Fibroblast of lung (primary cell): ENCODE measurements at regions not wholly inside any gene's neighbourhood (a gene's known extent, or its start where the extent isn't known, plus 50 kb on each side); places are given as distances from the start of the nearest gene placed in this dataset.
"Not testable (repeated sequence)": the region's sequence is repeated elsewhere in the genome, so short reads cannot be mapped to it uniquely, and the experiment has no call there.

Experiments
- DNase-seq, 2 donors: peaks; one replicate each; pipeline versions ENCODE4 v3.0.0 to v3.0.0-alpha.2; 2010; ENCODE audit warnings: low read depth in 2 of 2
- H2AFZ ChIP-seq: 2 replicates; pipeline ENCODE4 v1.5.1; 2012; ENCODE audit warnings: low read length, control low read depth, inconsistent platforms
- H3K27ac ChIP-seq: 2 replicates; pipeline ENCODE4 v1.5.1; 2011; ENCODE audit warnings: low read length, control low read depth; ENCODE audit not compliant: insufficient read depth
- H3K27me3 ChIP-seq: 2 replicates; pipeline ENCODE4 v1.5.1; 2011; ENCODE audit warnings: mild to moderate bottlenecking, low read length; ENCODE audit not compliant: control insufficient read depth, insufficient read depth
- H3K36me3 ChIP-seq: 2 replicates; pipeline ENCODE4 v1.5.1; 2011; ENCODE audit warnings: low read length; ENCODE audit not compliant: control insufficient read depth, insufficient read depth
- H3K4me1 ChIP-seq: 2 replicates; pipeline ENCODE4 v1.5.1; 2011; ENCODE audit warnings: low read length; ENCODE audit not compliant: control insufficient read depth, insufficient read depth; ENCODE audit errors: extremely low read depth
- H3K4me2 ChIP-seq: 2 replicates; pipeline ENCODE4 v1.5.1; 2011; ENCODE audit warnings: low read length, control low read depth; ENCODE audit not compliant: insufficient read depth; ENCODE audit errors: extremely low read depth
- H3K4me3 ChIP-seq, 4 experiments: fragments of 200-600 bp in 1 of 4; sonication (generic) in 1 of 4; replicated peaks in 1 of 4; 2 replicates each; pipeline ENCODE4 v1.5.1; 2011 to 2016; ENCODE audit warnings: low read length in 4 of 4, low read depth in 3 of 4, mild to moderate bottlenecking in 3 of 4, control low read depth in 2 of 4, inconsistent platforms in 1 of 4, mixed read lengths in 1 of 4; ENCODE audit not compliant: insufficient read depth in 1 of 4; ENCODE audit errors: control extremely low read depth in 1 of 4
- H3K79me2 ChIP-seq: 2 replicates; pipeline ENCODE4 v1.5.1; 2012; ENCODE audit warnings: mild to moderate bottlenecking, low read length, inconsistent platforms; ENCODE audit not compliant: control insufficient read depth, insufficient read depth
- H3K9ac ChIP-seq: 2 replicates; pipeline ENCODE4 v1.5.1; 2011; ENCODE audit warnings: mild to moderate bottlenecking, low read length, control low read depth; ENCODE audit not compliant: insufficient read depth
- H3K9me3 ChIP-seq: 2 replicates; pipeline ENCODE4 v1.5.1; 2012; ENCODE audit warnings: low read depth, low read length; ENCODE audit not compliant: control insufficient read depth, insufficient read depth
- H4K20me1 ChIP-seq: 2 replicates; pipeline ENCODE4 v1.5.1; 2011; ENCODE audit warnings: low read length; ENCODE audit not compliant: control insufficient read depth, insufficient read depth; ENCODE audit errors: extremely low read depth
- CTCF ChIP-seq, 2 donors: IDR thresholded peaks in 1 of 2; conservative IDR thresholded peaks in 1 of 2; 1 replicate in 1 of 2; 2 replicates in 1 of 2; pipeline ENCODE4 v1.5.1; 2011 to 2012; ENCODE audit warnings: low read length in 2 of 2, control low read depth in 1 of 2, inconsistent platforms in 1 of 2, low read depth in 1 of 2, mild to moderate bottlenecking in 1 of 2
- EZH2 ChIP-seq: IDR thresholded peaks from 2 replicates; pipeline ENCODE4 v1.5.1; 2012; ENCODE audit warnings: low read length, control low read depth, mild to moderate bottlenecking; ENCODE audit errors: missing control alignments

- Histone ChIP-seq H4K20me1 (no peaks in the 10 kb centered on the region), H3K4me3 (no peak overlapping the region), H3K4me1 (no peaks in the 10 kb centered on the region), H3K36me3 (no peaks in the 10 kb centered on the region), H3K9me3 (no peaks in the 10 kb centered on the region), H3K27ac (no peak overlapping the region), H3K79me2 (no peaks in the 10 kb centered on the region), H3K9ac (no peak overlapping the region), H3K27me3 (no peaks in the 10 kb centered on the region), H2AFZ (no peak overlapping the region), H3K4me2 (no peak overlapping the region)
- DNase-seq = no peak
- TF ChIP-seq CTCF (conservative IDR thresholded peaks at IDR 0.05 in 1 of 2, IDR thresholded peaks at IDR 0.05 in 1 of 2; ENCODE audit: low read depth in 1 of 2, low read length in 2 of 2) (no peak), EZH2 (no peak)
These were observed 966.1 kb downstream of the SLC4A3 start for GRCh38 chr2:220593526-220593925.

GRCh38 chr2:220601674-220602073 is 970.4 kb downstream of the EPHA4 start:
- H3K4me1 ChIP-seq = no peaks in the 10 kb centered on the region
- no peak for DNase-seq
- H3K4me3 ChIP-seq = no peak overlapping the region
- TF ChIP-seq EZH2 = no peak
- no peak for TF ChIP-seq CTCF (conservative IDR thresholded peaks at IDR 0.05 in 1 of 2, IDR thresholded peaks at IDR 0.05 in 1 of 2; ENCODE audit: low read depth in 1 of 2, low read length in 2 of 2)
- no peaks in the 10 kb centered on the region for H3K79me2 ChIP-seq
- no peaks in the 10 kb centered on the region for H3K36me3 ChIP-seq
- no peaks in the 10 kb centered on the region for H3K27me3 ChIP-seq
- H3K4me2 ChIP-seq = no peak overlapping the region
- no peak overlapping the region for H3K9ac ChIP-seq
- no peak overlapping the region for H2AFZ ChIP-seq
- H3K27ac ChIP-seq = no peak overlapping the region
- no peaks in the 10 kb centered on the region for H3K9me3 ChIP-seq
- no peaks in the 10 kb centered on the region for H4K20me1 ChIP-seq

DNA sequence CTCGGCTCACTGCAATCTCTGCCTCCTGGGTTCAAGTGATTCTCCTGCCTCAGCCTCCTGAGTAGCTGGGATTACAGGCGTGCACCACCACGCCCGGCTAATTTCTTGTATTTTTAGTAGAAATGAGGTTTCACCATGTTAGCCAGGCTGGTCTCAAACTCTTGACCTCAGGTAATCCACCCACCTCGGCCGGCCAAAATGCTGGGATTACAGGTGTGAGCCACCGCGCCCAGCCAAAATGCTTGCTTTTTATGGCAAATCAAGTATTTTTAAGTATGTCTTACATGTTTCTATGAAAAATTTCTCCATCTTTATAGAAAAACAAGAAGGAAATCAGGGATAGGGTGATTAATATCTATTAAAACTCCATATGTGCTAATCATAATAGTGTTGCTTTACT is 959.1 kb downstream of the EPHA4 start:
- not testable (repeated sequence) for H3K9ac ChIP-seq, H3K4me1 ChIP-seq, H2AFZ ChIP-seq, H3K9me3 ChIP-seq, H3K4me2 ChIP-seq, H3K4me3 ChIP-seq, H4K20me1 ChIP-seq, H3K79me2 ChIP-seq, DNase-seq, H3K27me3 ChIP-seq, H3K36me3 ChIP-seq, H3K27ac ChIP-seq

GRCh38 chr2:220614064-220614463 is 958.0 kb downstream of the EPHA4 start:
- Histone ChIP-seq H3K79me2 (no peaks in the 10 kb centered on the region), H3K36me3 (no peaks in the 10 kb centered on the region), H2AFZ (no peak overlapping the region), H3K9me3 (no peaks in the 10 kb centered on the region), H3K4me1 (no peaks in the 10 kb centered on the region), H3K9ac (no peak overlapping the region), H3K4me3 (no peak overlapping the region), H3K27me3 (no peaks in the 10 kb centered on the region), H3K27ac (no peak overlapping the region), H3K4me2 (no peak overlapping the region), H4K20me1 (no peaks in the 10 kb centered on the region)
- TF ChIP-seq CTCF (conservative IDR thresholded peaks at IDR 0.05 in 1 of 2, IDR thresholded peaks at IDR 0.05 in 1 of 2; ENCODE audit: low read depth in 1 of 2, low read length in 2 of 2) (no peak), EZH2 (no peak)
- no peak for DNase-seq
